Liver (tissue), 8 donors: ENCODE measurements at regions not wholly inside any gene's neighbourhood (a gene's known extent, or its start where the extent isn't known, plus 50 kb on each side); places are given as distances from the start of the nearest gene placed in this dataset.

Source experiments
- DNase-seq: peaks from one replicate; pipeline ENCODE4 v3.0.0-alpha.2; 2017; ENCODE audit warnings: low spot score
- H3K27ac ChIP-seq, 2 donors: one replicate each; pipeline ENCODE4 v1.7.0; 2013; ENCODE audit warnings: inconsistent platforms in 2 of 2, low read length in 2 of 2, control low read depth in 1 of 2, low read depth in 1 of 2, mild to moderate bottlenecking in 1 of 2
- H3K27me3 ChIP-seq, 4 donors: one replicate each; pipeline versions ENCODE4 v1.6.1 to v1.7.0; 2013; ENCODE audit warnings: low read length in 3 of 4, inconsistent platforms in 1 of 4, mild to moderate bottlenecking in 1 of 4, moderate library complexity in 1 of 4; ENCODE audit not compliant: control insufficient read depth in 4 of 4, insufficient read depth in 4 of 4
- H3K36me3 ChIP-seq, 4 donors: one replicate each; pipeline versions ENCODE4 v1.6.1 to v1.7.0; 2013; ENCODE audit warnings: low read length in 3 of 4, mild to moderate bottlenecking in 3 of 4, low read depth in 1 of 4, moderate library complexity in 1 of 4; ENCODE audit not compliant: control insufficient read depth in 4 of 4, insufficient read depth in 3 of 4
- H3K4me1 ChIP-seq, 4 donors: one replicate each; pipeline versions ENCODE4 v1.6.1 to v1.7.0; 2013; ENCODE audit warnings: low read length in 3 of 4, mild to moderate bottlenecking in 3 of 4, moderate library complexity in 1 of 4; ENCODE audit not compliant: control insufficient read depth in 4 of 4, insufficient read depth in 4 of 4
- H3K4me3 ChIP-seq, 3 donors: one replicate each; pipeline versions ENCODE4 v1.6.1 to v1.7.0; 2013; ENCODE audit warnings: low read length in 3 of 3, control low read depth in 1 of 3, low read depth in 1 of 3, mild to moderate bottlenecking in 1 of 3
- H3K9ac ChIP-seq, 2 donors: one replicate each; pipeline ENCODE4 v1.7.0; 2013; ENCODE audit warnings: low read length in 2 of 2, mild to moderate bottlenecking in 2 of 2, moderate library complexity in 2 of 2, control low read depth in 1 of 2, low read depth in 1 of 2
- H3K9me3 ChIP-seq, 4 donors: one replicate each; pipeline versions ENCODE4 v1.6.1 to v1.7.0; 2013; ENCODE audit warnings: low read length in 3 of 4; ENCODE audit not compliant: control insufficient read depth in 4 of 4
- CTCF ChIP-seq: fragments of 150-350 bp; IDR thresholded peaks from 2 replicates; pipeline ENCODE4 v1.5.1; 2017; ENCODE audit warnings: improper control_type of control experiment, low read depth, low read length; ENCODE audit not compliant: missing input control
- EGR1 ChIP-seq, 2 donors: IDR thresholded peaks; 2 replicates each; pipeline ENCODE4 v1.6.1; 2016 to 2018; ENCODE audit warnings: antibody characterized with exemption in 2 of 2, low read depth in 2 of 2
- FOXA1 ChIP-seq: IDR thresholded peaks from 2 replicates; pipeline ENCODE4 v1.6.1; 2016; ENCODE audit warnings: antibody characterized with exemption
- HNF4G ChIP-seq: IDR thresholded peaks from 2 replicates; pipeline ENCODE4 v1.6.1; 2016; ENCODE audit warnings: antibody characterized with exemption
- JUND ChIP-seq, 2 donors: IDR thresholded peaks; 2 replicates each; pipeline ENCODE4 v1.6.1; 2016; ENCODE audit warnings: antibody characterized with exemption in 2 of 2
- MAX ChIP-seq: IDR thresholded peaks from 2 replicates; pipeline ENCODE4 v1.6.1; 2016; ENCODE audit warnings: antibody characterized with exemption
- RAD21 ChIP-seq, 2 donors: IDR thresholded peaks; 2 replicates each; pipeline ENCODE4 v1.6.1; 2016; ENCODE audit warnings: antibody characterized with exemption in 2 of 2, mild to moderate bottlenecking in 2 of 2
- RXRA ChIP-seq, 2 donors: IDR thresholded peaks; 2 replicates each; pipeline ENCODE4 v1.6.1; 2017 to 2018; ENCODE audit warnings: antibody characterized with exemption in 2 of 2, mild to moderate bottlenecking in 1 of 2
- SP1 ChIP-seq: IDR thresholded peaks from 2 replicates; pipeline ENCODE4 v1.6.1; 2018; ENCODE audit warnings: antibody characterized with exemption, mild to moderate bottlenecking
- TAF1 ChIP-seq: conservative IDR thresholded peaks from 2 replicates; pipeline ENCODE4 v1.6.1; 2016; ENCODE audit warnings: antibody characterized with exemption, mild to moderate bottlenecking
- YY1 ChIP-seq: IDR thresholded peaks from 2 replicates; pipeline ENCODE4 v1.6.1; 2016; ENCODE audit warnings: antibody characterized with exemption, mild to moderate bottlenecking
- ZBTB33 ChIP-seq: IDR thresholded peaks from 2 replicates; pipeline ENCODE4 v1.6.1; 2016; ENCODE audit warnings: antibody characterized with exemption
- WGBS: extraction: QIAGEN DNeasy Blood & Tissue Kit; methylation state at CpG from one replicate; pipeline ENCODE4 v1.1.7; 2013; 5-methylcytosine and 5-hydroxymethylcytosine counted together
- TF ChIP-seq, protein P1 (sequence below): IDR thresholded peaks from 2 replicates; pipeline ENCODE4 v1.6.1; 2016; ENCODE audit warnings: antibody characterized with exemption, mild to moderate bottlenecking
- TF ChIP-seq, protein P2 (sequence below): IDR thresholded peaks from 2 replicates; pipeline ENCODE4 v1.6.1; 2016; ENCODE audit warnings: antibody characterized with exemption
- donor health status: healthy.
- donor health status: healthy.
- donor health status: healthy.
- donor health status: healthy.
- donor health status: healthy.

DNA sequence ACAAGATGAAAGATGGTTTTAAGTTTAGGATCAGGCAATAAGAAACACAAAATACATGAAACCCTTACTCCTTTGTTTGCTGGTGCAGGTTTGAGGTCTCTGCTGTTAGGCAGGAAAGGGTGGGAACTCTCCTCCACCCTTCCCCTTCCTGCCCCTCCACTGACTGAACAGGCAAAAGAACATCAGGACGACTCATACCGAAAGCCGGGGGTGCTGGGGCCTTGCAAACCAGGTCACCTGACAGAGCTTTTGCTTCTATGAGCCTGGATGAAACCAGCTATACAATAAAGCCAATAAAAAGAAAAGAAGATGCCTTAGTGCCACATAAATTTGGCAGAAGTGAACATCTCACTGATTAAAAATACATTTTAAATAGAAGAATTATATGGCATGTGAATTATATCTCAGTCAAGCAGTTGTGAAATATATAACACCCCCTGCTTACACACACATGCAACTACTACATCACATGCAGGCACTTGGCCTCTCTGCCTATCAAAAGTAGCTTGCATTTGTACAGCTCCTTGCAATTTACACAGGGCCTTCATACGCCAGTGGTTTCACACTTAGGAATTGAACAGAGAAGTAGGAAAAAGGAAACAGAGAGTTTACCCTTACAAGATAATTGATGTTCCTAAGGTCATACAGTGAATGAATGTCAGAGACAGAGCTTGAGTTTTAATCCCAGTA, 215.1 kb upstream of the TRIB2 start:
- Histone ChIP-seq H3K27me3 (no peaks in the 10 kb centered on the region), H3K4me1 (no peaks in the 10 kb centered on the region), H3K27ac (no peak overlapping the region), H3K9ac (peak overlapping the region in 1 of 2 donors; percentile 1), H3K36me3 (no peaks in the 10 kb centered on the region), H3K9me3 (no peaks in the 10 kb centered on the region), H3K4me3 (no peak overlapping the region)
- TF ChIP-seq RAD21 (IDR thresholded peaks at IDR 0.05) (peak in 1 of 2 donors; percentile 29), SP1 (peak; percentile 38), MAX (no peak)
- no peak for DNase-seq
- WGBS = 52% methylated on average over 4 of the region's 4 CpGs

DNA sequence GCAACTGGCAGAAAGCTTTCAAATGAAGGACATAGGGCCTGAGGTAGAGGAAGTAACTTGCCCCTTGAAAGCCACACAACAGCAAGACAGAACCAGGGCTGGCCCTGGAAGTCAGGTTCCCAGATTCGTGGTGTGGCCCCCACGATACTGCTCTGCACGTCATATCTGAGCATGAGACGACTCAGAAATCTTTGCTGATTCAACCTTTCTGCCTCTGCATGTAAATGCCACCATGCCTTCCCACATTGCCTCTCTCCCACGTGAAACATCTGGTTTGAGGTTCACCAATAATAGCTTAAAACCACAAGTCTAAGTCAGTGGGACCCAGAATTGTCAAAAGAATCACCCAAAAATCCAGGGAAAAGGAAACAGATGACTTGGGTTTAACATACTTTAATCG, 214.0 kb upstream of the TRIB2 start:
- no peaks in the 10 kb centered on the region for H3K36me3 ChIP-seq
- no peak overlapping the region for H3K27ac ChIP-seq
- H3K9ac ChIP-seq = no peak overlapping the region
- 78% methylated on average over 6 of the region's 6 CpGs for WGBS
- H3K4me3 ChIP-seq = no peak overlapping the region
- DNase-seq = no peak
- no peaks in the 10 kb centered on the region for H3K27me3 ChIP-seq
- TF ChIP-seq ZBTB33 = no peak
- no peak for TF ChIP-seq RXRA (IDR thresholded peaks at IDR 0.05)
- no peak for TF ChIP-seq CTCF
- TF ChIP-seq JUND (IDR thresholded peaks at IDR 0.05) = no peak
- TF ChIP-seq TAF1 = no peak
- TF ChIP-seq FOXA1 = no peak
- no peak for TF ChIP-seq YY1
- TF ChIP-seq, protein P1, sequence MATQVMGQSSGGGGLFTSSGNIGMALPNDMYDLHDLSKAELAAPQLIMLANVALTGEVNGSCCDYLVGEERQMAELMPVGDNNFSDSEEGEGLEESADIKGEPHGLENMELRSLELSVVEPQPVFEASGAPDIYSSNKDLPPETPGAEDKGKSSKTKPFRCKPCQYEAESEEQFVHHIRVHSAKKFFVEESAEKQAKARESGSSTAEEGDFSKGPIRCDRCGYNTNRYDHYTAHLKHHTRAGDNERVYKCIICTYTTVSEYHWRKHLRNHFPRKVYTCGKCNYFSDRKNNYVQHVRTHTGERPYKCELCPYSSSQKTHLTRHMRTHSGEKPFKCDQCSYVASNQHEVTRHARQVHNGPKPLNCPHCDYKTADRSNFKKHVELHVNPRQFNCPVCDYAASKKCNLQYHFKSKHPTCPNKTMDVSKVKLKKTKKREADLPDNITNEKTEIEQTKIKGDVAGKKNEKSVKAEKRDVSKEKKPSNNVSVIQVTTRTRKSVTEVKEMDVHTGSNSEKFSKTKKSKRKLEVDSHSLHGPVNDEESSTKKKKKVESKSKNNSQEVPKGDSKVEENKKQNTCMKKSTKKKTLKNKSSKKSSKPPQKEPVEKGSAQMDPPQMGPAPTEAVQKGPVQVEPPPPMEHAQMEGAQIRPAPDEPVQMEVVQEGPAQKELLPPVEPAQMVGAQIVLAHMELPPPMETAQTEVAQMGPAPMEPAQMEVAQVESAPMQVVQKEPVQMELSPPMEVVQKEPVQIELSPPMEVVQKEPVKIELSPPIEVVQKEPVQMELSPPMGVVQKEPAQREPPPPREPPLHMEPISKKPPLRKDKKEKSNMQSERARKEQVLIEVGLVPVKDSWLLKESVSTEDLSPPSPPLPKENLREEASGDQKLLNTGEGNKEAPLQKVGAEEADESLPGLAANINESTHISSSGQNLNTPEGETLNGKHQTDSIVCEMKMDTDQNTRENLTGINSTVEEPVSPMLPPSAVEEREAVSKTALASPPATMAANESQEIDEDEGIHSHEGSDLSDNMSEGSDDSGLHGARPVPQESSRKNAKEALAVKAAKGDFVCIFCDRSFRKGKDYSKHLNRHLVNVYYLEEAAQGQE = no peak
- TF ChIP-seq HNF4G = no peak
- TF ChIP-seq MAX = no peak
- no peak for TF ChIP-seq EGR1 (IDR thresholded peaks at IDR 0.05; ENCODE audit: low read depth in 2 of 2)
- TF ChIP-seq, protein P2, sequence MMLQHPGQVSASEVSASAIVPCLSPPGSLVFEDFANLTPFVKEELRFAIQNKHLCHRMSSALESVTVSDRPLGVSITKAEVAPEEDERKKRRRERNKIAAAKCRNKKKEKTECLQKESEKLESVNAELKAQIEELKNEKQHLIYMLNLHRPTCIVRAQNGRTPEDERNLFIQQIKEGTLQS = no peak
- H3K9me3 ChIP-seq = no peaks in the 10 kb centered on the region
- no peaks in the 10 kb centered on the region for H3K4me1 ChIP-seq
